ENCODE measurements at regions not wholly inside any gene's neighbourhood (a gene's known extent, or its start where the extent isn't known, plus 50 kb on each side); places are given as distances from the start of the nearest gene placed in this dataset.

GRCh38 chr5:147112899-147113298 lies 121.9 kb upstream of the STK32A start:
- TF ChIP-seq BHLHE40 (IDR thresholded peaks at IDR 0.05; ENCODE audit: borderline replicate concordance): no peak
- no peak for TF ChIP-seq FOXA1 (IDR thresholded peaks at IDR 0.05)
- TF ChIP-seq LEF1 (IDR thresholded peaks at IDR 0.05; ENCODE audit: borderline replicate concordance): no peak
- TF ChIP-seq FOXK2 (IDR thresholded peaks at IDR 0.05): no peak
- TF ChIP-seq SP1 (IDR thresholded peaks at IDR 0.05): no peak
- no peak for TF ChIP-seq FOXM1 (IDR thresholded peaks at IDR 0.05; ENCODE audit: borderline replicate concordance)
- TF ChIP-seq ELF4 (IDR thresholded peaks at IDR 0.05): no peak
- no peak for TF ChIP-seq ZNF384 (IDR thresholded peaks at IDR 0.05)

Data from HEK293T (cell line).